ENCODE measurements at regions not wholly inside any gene's neighbourhood (a gene's known extent, or its start where the extent isn't known, plus 50 kb on each side); places are given as distances from the start of the nearest gene placed in this dataset.

GRCh38 chr9:105832096-105832710, 137.9 kb downstream of the TMEM38B start:
- H3K27me3 Mint-ChIP-seq (ENCODE audit: insufficient read depth, low read depth) = peaks cover 2% of the 10 kb centered on the region
- no peaks in the 10 kb centered on the region for H3K9me3 Mint-ChIP-seq
- peaks cover 6% of the 10 kb centered on the region for H3K4me1 ChIP-seq
- H3K27ac ChIP-seq = no peak overlapping the region
- H3K36me3 Mint-ChIP-seq = no peaks in the 10 kb centered on the region
- H2AFZ ChIP-seq (replicated peaks) = no peak overlapping the region
- no peaks in the 10 kb centered on the region for H3K36me3 ChIP-seq
- no peaks in the 10 kb centered on the region for H3K9me3 ChIP-seq (ENCODE audit: low read depth)
- H3K4me1 Mint-ChIP-seq = peaks cover 26% of the 10 kb centered on the region
- H3K4me2 ChIP-seq = no peak overlapping the region
- no peak overlapping the region for H3K27ac Mint-ChIP-seq
- H4K20me1 ChIP-seq (ENCODE audit: low read depth) = no peaks in the 10 kb centered on the region
- H3K4me3 ChIP-seq = no peak overlapping the region
- DNase-seq (ENCODE audit: low spot score) = no peak
- H3K9ac ChIP-seq = no peak overlapping the region
- no peak overlapping the region for H3K4me3 Mint-ChIP-seq
- no peaks in the 10 kb centered on the region for H3K79me2 ChIP-seq (ENCODE audit: low read depth)
- no peaks in the 10 kb centered on the region for H3F3A ChIP-seq (ENCODE audit: low read depth)
- H3K27me3 ChIP-seq = no peaks in the 10 kb centered on the region
- TF ChIP-seq CTCF (IDR thresholded peaks at IDR 0.05) (no peak), EZH2 (IDR thresholded peaks at IDR 0.05) (no peak), EZH2phosphoT487 (IDR thresholded peaks at IDR 0.05) (no peak)

GRCh38 chr9:105833271-105833975, 139.1 kb downstream of the TMEM38B start:
- peaks cover 2% of the 10 kb centered on the region for H3K27me3 Mint-ChIP-seq (ENCODE audit: insufficient read depth, low read depth)
- Histone ChIP-seq H3F3A (ENCODE audit: low read depth) (no peaks in the 10 kb centered on the region), H3K79me2 (ENCODE audit: low read depth) (no peaks in the 10 kb centered on the region), H3K4me2 (no peak overlapping the region), H3K9me3 (ENCODE audit: low read depth) (no peaks in the 10 kb centered on the region), H3K9ac (no peak overlapping the region), H3K4me3 (no peak overlapping the region), H3K27me3 (no peaks in the 10 kb centered on the region), H3K27ac (no peak overlapping the region), H4K20me1 (ENCODE audit: low read depth) (no peaks in the 10 kb centered on the region), H3K36me3 (no peaks in the 10 kb centered on the region), H3K4me1 (peaks cover 8% of the 10 kb centered on the region), H2AFZ (replicated peaks) (no peak overlapping the region)
- H3K36me3 Mint-ChIP-seq = no peaks in the 10 kb centered on the region
- TF ChIP-seq EZH2 (IDR thresholded peaks at IDR 0.05) (no peak), CTCF (IDR thresholded peaks at IDR 0.05) (no peak), EZH2phosphoT487 (IDR thresholded peaks at IDR 0.05) (no peak)
- no peak overlapping the region for H3K27ac Mint-ChIP-seq
- H3K4me3 Mint-ChIP-seq = no peak overlapping the region
- peaks cover 33% of the 10 kb centered on the region for H3K4me1 Mint-ChIP-seq
- no peak for DNase-seq (ENCODE audit: low spot score)
- no peaks in the 10 kb centered on the region for H3K9me3 Mint-ChIP-seq

GRCh38 chr9:105834404-105834803, 140.1 kb downstream of the TMEM38B start:
- Histone ChIP-seq H3F3A (ENCODE audit: low read depth) (no peaks in the 10 kb centered on the region), H4K20me1 (ENCODE audit: low read depth) (no peaks in the 10 kb centered on the region), H3K4me3 (no peak overlapping the region), H2AFZ (replicated peaks) (no peak overlapping the region), H3K9ac (no peak overlapping the region), H3K79me2 (ENCODE audit: low read depth) (no peaks in the 10 kb centered on the region), H3K27ac (no peak overlapping the region), H3K27me3 (no peaks in the 10 kb centered on the region), H3K4me1 (peaks cover 8% of the 10 kb centered on the region), H3K36me3 (no peaks in the 10 kb centered on the region), H3K9me3 (ENCODE audit: low read depth) (no peaks in the 10 kb centered on the region), H3K4me2 (no peak overlapping the region)
- no peaks in the 10 kb centered on the region for H3K36me3 Mint-ChIP-seq
- no peak overlapping the region for H3K4me3 Mint-ChIP-seq
- H3K27me3 Mint-ChIP-seq (ENCODE audit: insufficient read depth, low read depth) = peaks cover 2% of the 10 kb centered on the region
- no peaks in the 10 kb centered on the region for H3K9me3 Mint-ChIP-seq
- TF ChIP-seq EZH2 (IDR thresholded peaks at IDR 0.05) (no peak), EZH2phosphoT487 (IDR thresholded peaks at IDR 0.05) (no peak), CTCF (IDR thresholded peaks at IDR 0.05) (no peak)
- H3K27ac Mint-ChIP-seq = no peak overlapping the region
- H3K4me1 Mint-ChIP-seq = peaks cover 33% of the 10 kb centered on the region
- no peak for DNase-seq (ENCODE audit: low spot score)

Measured in neural progenitor cell (in vitro differentiated cells).